Stimulated activated CD4-positive, alpha-beta T cell treated with anti-CD3 and anti-CD28 coated beads, Interleukin-1b, Interleukin-23, amount 100 ng/mL, for 1 hour (primary cell): ENCODE measurements at regions not wholly inside any gene's neighbourhood (a gene's known extent, or its start where the extent isn't known, plus 50 kb on each side); places are given as distances from the start of the nearest gene placed in this dataset.
"Not testable (repeated sequence)": the region's sequence is repeated elsewhere in the genome, so short reads cannot be mapped to it uniquely, and the experiment has no call there.

Experiments used
- DNase-seq, 2 donors: peaks; one replicate each; pipeline ENCODE4 v3.0.0-alpha.2; 2020; ENCODE audit warnings: low read depth in 2 of 2

GRCh38 chr2:23019476-23019875 lies 365.5 kb upstream of the KLHL29 start:
- DNase-seq: no peak

GRCh38 chr2:23020659-23021058 lies 364.3 kb upstream of the KLHL29 start:
- no peak for DNase-seq

DNA sequence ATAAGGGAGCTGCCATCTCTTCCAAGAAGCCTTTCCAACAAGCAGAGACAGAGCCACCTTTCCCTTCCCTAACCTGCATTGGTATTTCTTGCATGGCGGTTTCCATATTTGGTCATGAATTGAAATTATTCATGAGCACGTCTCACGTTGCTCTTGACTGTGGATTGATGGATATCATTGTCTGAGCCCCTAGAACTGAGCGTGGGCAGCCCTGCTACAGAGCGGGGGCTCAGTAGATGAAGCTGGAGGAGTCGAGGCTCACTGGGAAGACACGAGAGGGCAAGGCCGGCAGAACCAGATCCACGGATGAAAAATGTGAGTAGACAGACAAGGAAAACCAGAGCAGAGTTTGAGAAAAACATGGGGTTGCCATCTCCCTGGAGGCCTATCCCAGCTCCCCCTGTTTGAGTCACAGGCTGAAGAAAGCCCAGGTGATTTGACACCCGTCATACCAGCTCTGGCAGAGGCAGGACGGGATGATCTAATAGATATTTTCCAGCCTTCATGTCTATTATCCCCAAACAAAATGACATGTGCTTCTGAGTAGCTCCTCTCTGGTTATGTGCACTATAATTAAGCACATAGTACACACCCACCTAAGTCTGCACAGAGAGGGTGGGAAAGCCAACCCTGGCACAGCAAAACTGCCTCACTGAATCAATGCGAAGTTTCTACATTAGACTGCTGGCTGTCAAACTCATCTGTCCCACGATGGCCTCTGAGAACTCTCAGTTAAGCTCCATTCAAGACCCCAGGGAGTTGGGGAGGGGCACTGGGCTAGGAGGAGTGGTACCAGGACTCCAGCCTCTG lies 363.5 kb upstream of the KLHL29 start:
- DNase-seq: no peak

DNA sequence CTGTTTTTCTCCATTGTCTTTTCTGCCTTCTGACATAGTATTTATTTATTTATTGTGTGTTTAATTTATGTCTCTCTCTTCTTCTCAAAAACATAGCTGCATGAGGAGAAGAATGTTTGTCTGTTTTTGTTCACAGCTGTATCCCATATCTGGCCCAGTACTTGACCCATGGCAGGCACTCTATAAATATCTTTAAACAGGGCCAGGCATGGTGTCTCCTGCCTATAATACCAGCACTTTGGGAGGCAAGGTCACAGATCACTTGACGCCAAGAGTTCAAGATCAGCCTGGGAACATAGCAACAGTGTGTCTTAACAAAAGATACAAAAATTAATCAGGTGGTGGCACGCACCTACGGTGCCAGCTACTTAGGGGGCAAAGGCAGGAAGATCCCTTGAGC lies 361.3 kb upstream of the KLHL29 start:
- DNase-seq: no peak

GRCh38 chr2:23026671-23027070 lies 358.3 kb upstream of the KLHL29 start:
- DNase-seq: no peak

GRCh38 chr2:23027396-23027795 lies 357.6 kb upstream of the KLHL29 start:
- DNase-seq: no peak

- DNase-seq: no peak
Observed at GRCh38 chr2:23028106-23028505, 356.9 kb upstream of the KLHL29 start.

DNA sequence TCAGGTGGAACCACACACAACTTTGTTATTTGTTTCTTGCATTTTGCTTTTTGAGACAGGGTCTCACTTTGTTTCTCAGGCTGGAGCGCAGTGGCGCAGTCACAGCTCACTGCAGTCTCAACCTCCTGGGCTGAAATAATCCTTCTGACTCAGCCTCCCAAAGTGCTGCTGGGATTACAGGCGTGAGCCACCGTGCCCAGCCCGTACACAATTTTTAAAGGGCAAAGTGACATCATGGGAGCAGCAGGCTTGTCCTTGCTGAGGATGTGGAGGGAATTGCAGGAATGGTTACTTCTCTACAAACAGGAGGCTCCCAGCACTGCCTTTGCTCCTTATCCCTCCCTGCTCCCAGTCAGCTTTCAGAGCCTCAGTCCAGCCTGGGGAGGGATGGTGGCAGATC lies 355.9 kb upstream of the KLHL29 start:
- no peak for DNase-seq

DNA sequence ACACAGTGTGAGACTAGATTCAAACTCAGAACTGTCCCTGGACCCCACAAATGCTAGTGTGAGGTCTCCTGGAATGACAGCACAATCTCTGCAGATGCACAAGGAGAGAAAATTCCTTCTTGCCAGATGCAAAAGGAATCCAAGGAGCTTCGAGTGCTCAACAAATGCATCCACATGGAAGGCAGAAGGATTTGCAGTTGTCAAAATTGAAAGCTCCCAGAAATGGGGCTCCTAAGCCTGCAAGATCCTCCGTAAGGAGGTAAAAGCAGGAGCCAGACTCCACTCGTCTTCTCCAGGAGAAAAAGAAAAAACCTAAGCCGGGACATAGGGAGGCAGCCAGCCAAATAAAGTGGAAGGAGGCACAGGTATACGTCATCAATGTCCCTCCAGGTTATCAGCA lies 355.0 kb upstream of the KLHL29 start:
- no peak for DNase-seq

DNA sequence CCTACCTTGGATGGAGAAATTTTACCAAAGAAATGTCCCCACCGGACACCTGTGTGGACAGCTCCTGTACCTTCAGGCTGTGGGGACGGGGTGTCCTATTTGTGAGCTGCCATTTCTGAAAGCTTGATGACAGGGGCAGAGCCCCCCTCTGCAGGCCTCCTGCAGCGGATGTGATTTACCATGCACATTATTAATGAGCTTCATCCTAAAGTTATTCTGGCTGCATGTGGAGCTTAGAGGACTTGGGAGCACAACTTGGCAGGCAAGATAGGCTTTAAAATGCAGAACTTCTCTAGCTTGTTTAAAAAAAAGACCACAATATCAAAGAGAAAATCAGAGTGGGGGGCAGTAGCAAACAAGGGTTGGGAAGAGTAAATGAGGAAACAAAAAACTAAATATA lies 350.0 kb upstream of the KLHL29 start:
- DNase-seq: no peak

GRCh38 chr2:23036629-23037028 lies 348.4 kb upstream of the KLHL29 start:
- no peak for DNase-seq

- no peak for DNase-seq
Observed at GRCh38 chr2:23037596-23037995, 347.4 kb upstream of the KLHL29 start.

- DNase-seq: no peak
Observed at GRCh38 chr2:23041443-23041842, 343.5 kb upstream of the KLHL29 start.

DNA sequence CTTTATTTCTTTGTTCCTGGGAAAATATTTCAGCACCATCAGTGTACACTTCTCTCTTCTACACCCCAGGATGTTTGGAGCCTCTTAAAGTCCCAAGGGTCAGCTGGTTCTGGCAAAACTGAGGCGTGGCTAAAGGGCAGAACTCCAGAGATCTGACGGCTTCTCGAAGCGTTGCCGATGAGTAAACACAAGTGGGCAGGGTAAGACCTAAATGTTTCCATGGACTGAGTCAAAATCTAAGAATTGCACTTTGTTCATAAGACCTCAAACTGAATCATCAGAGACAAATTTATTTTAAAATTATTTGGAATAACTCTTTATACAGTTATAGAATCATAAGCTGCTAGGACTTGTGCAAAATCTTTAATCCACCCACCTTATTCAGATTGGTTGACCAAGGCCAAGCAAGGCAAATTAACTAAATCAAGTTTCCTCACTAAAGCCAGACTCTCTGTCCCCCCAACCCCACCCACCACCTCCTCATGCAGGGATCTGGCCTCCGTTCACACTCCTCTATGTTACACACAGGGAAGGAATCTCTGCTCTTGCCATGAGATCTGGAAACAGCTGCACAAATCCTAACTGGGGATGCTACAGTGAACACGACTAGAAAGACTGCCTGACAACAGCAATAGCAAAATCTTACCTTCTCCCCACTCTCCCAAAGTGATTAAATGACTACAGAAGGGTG lies 342.6 kb upstream of the KLHL29 start:
- DNase-seq: no peak

DNA sequence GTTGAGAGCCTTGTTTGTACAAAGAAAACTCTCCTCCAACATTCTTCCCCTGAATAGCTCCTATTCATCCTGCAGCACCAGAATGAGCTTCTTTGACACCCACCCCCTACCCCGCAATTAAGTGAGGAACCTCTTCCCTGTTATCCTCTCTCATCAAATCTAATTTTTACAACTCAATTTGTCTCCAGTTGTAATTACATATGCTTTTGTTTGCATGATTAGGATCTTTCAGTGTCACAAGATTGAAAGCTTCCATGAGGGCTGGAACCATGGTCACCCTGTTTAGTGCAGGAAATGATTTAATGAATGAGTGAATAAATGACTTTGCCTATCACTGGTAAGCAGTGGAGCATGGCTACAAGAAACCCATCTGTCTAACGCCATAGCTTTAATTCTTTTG lies 334.6 kb upstream of the KLHL29 start:
- DNase-seq: no peak

DNA sequence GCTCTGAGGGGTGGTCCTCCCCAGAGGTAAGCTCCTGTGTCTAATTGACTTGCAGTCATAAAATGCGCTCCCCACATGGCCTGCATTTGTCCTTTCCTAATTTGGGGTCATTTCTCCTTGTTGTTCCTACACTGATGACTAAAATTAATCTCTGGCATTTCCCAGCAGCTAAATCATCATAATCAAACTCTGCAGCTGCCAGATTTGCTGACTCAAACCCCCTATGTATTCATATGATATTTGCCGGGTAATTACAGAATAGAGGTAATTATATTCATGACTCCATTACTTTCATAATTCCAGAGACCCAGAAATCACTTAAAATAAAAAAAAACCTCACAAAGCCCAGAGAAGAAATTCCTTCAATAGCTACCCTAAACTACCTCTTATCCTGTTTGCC lies 331.4 kb upstream of the KLHL29 start:
- DNase-seq: no peak

DNA sequence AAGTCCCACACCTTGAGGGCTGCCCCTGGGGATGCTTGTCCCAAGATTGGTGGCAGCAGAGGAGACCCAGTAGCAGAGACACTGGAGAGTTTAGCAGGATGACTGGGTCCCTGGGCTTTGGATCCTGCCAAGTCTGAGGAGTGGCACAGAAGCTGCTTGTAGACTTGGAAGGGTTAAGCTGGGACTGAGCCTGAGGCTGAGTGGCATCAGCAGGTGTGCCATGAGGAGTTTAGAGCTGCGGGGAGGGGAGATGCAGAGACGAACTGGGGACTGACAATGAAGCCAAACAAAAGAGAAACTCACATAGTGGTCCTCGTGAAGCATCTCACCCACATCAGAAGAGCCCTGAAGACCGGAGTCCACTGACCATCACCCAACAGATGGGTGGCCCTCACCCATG lies 329.7 kb upstream of the KLHL29 start:
- no peak for DNase-seq

GRCh38 chr2:23056846-23057245 lies 328.1 kb upstream of the KLHL29 start:
- DNase-seq: not testable (repeated sequence)

- DNase-seq: no peak
Observed at GRCh38 chr2:23058435-23058834, 326.5 kb upstream of the KLHL29 start.

GRCh38 chr2:23065210-23065609 lies 319.8 kb upstream of the KLHL29 start:
- no peak for DNase-seq

DNA sequence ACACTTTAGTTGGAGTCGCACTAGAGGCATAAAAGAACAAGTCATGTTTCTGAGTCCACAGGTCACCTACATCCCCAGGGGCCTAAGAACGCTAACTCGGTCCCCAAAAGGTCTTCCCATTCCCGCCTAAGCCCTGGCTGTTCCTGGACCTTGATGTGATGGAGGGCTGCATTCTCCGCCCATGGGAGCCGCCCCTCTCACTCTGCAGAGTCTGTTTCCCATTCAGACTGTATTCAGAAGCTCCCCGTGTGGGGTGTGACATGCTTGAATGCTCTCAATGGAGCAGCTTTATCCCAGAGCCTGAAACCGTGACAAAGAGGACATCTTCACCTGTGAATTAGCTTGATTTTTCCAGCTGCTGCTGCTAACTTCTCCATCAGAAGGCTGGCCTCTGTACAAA lies 319.0 kb upstream of the KLHL29 start:
- no peak for DNase-seq

- DNase-seq: no peak
Observed at GRCh38 chr2:23066686-23067085, 318.3 kb upstream of the KLHL29 start.

DNA sequence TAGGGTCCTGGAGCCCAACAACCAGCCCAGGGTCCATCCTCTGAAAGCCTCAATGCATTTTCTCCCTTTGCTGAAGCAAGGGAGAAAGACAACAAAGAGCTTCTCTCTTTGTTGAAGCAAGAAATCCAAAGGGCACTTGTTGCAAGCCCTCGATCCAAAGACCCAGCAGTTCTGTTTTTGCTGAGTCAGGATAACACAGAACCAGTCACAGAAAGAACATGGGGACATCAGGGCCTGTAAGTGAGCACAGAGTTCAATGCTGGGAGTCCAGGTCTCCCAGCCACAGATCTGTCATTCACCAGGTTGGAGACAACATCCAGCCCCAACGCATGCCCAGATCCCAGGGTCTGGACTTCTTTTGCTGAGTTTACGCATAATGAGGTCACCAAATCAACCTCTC lies 315.8 kb upstream of the KLHL29 start:
- no peak for DNase-seq

DNA sequence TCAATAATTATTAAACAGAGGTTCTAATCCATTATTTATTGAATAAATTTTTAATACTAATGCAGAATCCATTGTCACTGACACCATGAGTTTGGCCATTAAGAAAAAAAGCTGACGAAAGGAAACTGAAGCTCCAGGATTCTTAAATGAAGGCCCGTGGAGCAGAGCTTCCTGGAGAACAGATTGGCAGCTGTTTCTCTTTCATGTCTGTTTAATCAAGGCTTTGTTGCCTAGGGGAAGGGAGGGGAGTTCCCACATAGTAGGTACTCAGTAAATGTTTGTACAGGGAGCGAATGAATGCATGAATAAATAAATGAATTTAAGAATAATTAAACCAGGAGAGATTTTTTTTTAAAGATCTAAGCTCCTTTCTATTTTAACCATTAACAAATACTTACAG lies 315.1 kb upstream of the KLHL29 start:
- no peak for DNase-seq
